Activated CD8-positive, alpha-beta T cell treated with anti-CD3 and anti-CD28 coated beads for 36 hours (primary cell): ENCODE measurements at regions not wholly inside any gene's neighbourhood (a gene's known extent, or its start where the extent isn't known, plus 50 kb on each side); places are given as distances from the start of the nearest gene placed in this dataset.

Experiments
- ATAC-seq: fragments of 200-7000 bp; cut with Tn5 transposase; one replicate; pipeline ENCODE4 v1.10.0; 2021; ENCODE audit warnings: mild to moderate bottlenecking, moderate library complexity
- CTCF ChIA-PET: fragments of 350-600 bp; sonication (Branson Sonifier 250); formaldehyde crosslinking; loops from one replicate; lab custom pipeline; 2021; ENCODE audit warnings: antibody characterized with exemption; lab: Charles Lee
- POLR2A ChIA-PET: fragments of 350-600 bp; sonication (Branson Sonifier 250); formaldehyde crosslinking; loops from one replicate; lab custom pipeline; 2021; ENCODE audit warnings: antibody characterized with exemption; lab: Charles Lee
- DNase-seq: peaks from one replicate; pipeline ENCODE4 v3.0.0-alpha.2; 2020
- H3K27ac Mint-ChIP-seq: one replicate; pipeline ENCODE4 v1.8.0; 2021; ENCODE audit warnings: mild to moderate bottlenecking, mixed read lengths
- H3K27me3 Mint-ChIP-seq: one replicate; pipeline ENCODE4 v1.8.0; 2021; ENCODE audit warnings: mixed read lengths
- H3K36me3 Mint-ChIP-seq: one replicate; pipeline ENCODE4 v1.8.0; 2021; ENCODE audit warnings: low read depth, mixed read lengths
- H3K4me1 Mint-ChIP-seq: one replicate; pipeline ENCODE4 v1.8.0; 2021; ENCODE audit warnings: low read depth, mixed read lengths
- H3K4me3 Mint-ChIP-seq: one replicate; pipeline ENCODE4 v1.8.0; 2021; ENCODE audit warnings: mild to moderate bottlenecking, moderate library complexity, mixed read lengths
- H3K9me3 Mint-ChIP-seq: one replicate; pipeline ENCODE4 v1.8.0; 2021; ENCODE audit warnings: mixed read lengths
- CTCF ChIP-seq: fragments of 200-600 bp; IDR thresholded peaks from one replicate; pipeline ENCODE4 v1.8.0; 2022; ENCODE audit warnings: antibody characterized with exemption, mild to moderate bottlenecking
- intact Hi-C: fragments of 100-400 bp; cut with micrococcal nuclease; formaldehyde crosslinking; loops from one replicate; pipeline ENCODE4 v1.10.0; 2022

GRCh38 chrX:150074175-150074574 is 135.9 kb upstream of the EOLA2 start:
- H3K4me1 Mint-ChIP-seq = no peaks in the 10 kb centered on the region

GRCh38 chrX:150080497-150080896 is 142.2 kb upstream of the EOLA2 start:
- intact Hi-C loops = no loop called here
- peaks cover 2% of the 10 kb centered on the region for H3K4me1 Mint-ChIP-seq
- ChIA-PET POLR2A (no interaction called here), CTCF (no interaction called here)
- H3K9me3 Mint-ChIP-seq = no peaks in the 10 kb centered on the region
- DNase-seq (no peak), ATAC-seq (no peak)
- no peak overlapping the region for H3K4me3 Mint-ChIP-seq
- no peak for TF ChIP-seq CTCF
- H3K36me3 Mint-ChIP-seq = no peaks in the 10 kb centered on the region
- H3K27ac Mint-ChIP-seq = no peak overlapping the region
- no peaks in the 10 kb centered on the region for H3K27me3 Mint-ChIP-seq

More at GRCh38 chrX:150074175-150074574, 135.9 kb upstream of the EOLA2 start:
- intact Hi-C loops = no loop called here
- peaks cover 4% of the 10 kb centered on the region for H3K27me3 Mint-ChIP-seq
- DNase-seq (no peak), ATAC-seq (no peak)
- H3K4me3 Mint-ChIP-seq = no peak overlapping the region
- ChIA-PET POLR2A (no interaction called here), CTCF (no interaction called here)
- no peaks in the 10 kb centered on the region for H3K9me3 Mint-ChIP-seq
- no peak for TF ChIP-seq CTCF
- H3K36me3 Mint-ChIP-seq = no peaks in the 10 kb centered on the region
- H3K27ac Mint-ChIP-seq = no peak overlapping the region

- POLR2A ChIA-PET = no interaction called here
- no peak for ATAC-seq
- H3K27me3 Mint-ChIP-seq = no peaks in the 10 kb centered on the region
- CTCF ChIA-PET = no interaction called here
- no peak overlapping the region for H3K4me3 Mint-ChIP-seq
- peaks cover 2% of the 10 kb centered on the region for H3K4me1 Mint-ChIP-seq
- H3K27ac Mint-ChIP-seq = no peak overlapping the region
- intact Hi-C loops = no loop called here
- H3K9me3 Mint-ChIP-seq = no peaks in the 10 kb centered on the region
- TF ChIP-seq CTCF = no peak
- H3K36me3 Mint-ChIP-seq = no peaks in the 10 kb centered on the region
- DNase-seq = no peak
These were observed 142.8 kb upstream of the EOLA2 start for GRCh38 chrX:150081076-150081475.

GRCh38 chrX:150084496-150085229 is 146.4 kb upstream of the EOLA2 start:
- H3K27me3 Mint-ChIP-seq = no peaks in the 10 kb centered on the region
- H3K36me3 Mint-ChIP-seq = no peaks in the 10 kb centered on the region
- no peak overlapping the region for H3K4me3 Mint-ChIP-seq
- DNase-seq (no peak), ATAC-seq (no peak)
- POLR2A ChIA-PET = no interaction called here
- H3K27ac Mint-ChIP-seq = no peak overlapping the region
- H3K9me3 Mint-ChIP-seq = no peaks in the 10 kb centered on the region
- intact Hi-C loops = no loop called here
- peaks cover 2% of the 10 kb centered on the region for H3K4me1 Mint-ChIP-seq
- no peak for TF ChIP-seq CTCF
- CTCF ChIA-PET = interaction anchor here (1.0 kb wide), 1 partner anchor 502 kb away, joined by 3 read pairs; no protein-coding TSS in a partner anchor

GRCh38 chrX:150085881-150086280 is 147.6 kb upstream of the EOLA2 start:
- CTCF ChIA-PET = no interaction called here
- DNase-seq (no peak), ATAC-seq (no peak)
- no peak overlapping the region for H3K27ac Mint-ChIP-seq
- H3K36me3 Mint-ChIP-seq = no peaks in the 10 kb centered on the region
- H3K4me1 Mint-ChIP-seq = peaks cover 2% of the 10 kb centered on the region
- H3K9me3 Mint-ChIP-seq = no peaks in the 10 kb centered on the region
- POLR2A ChIA-PET = no interaction called here
- H3K4me3 Mint-ChIP-seq = no peak overlapping the region
- H3K27me3 Mint-ChIP-seq = no peaks in the 10 kb centered on the region
- intact Hi-C loops = no loop called here
- TF ChIP-seq CTCF = no peak
